ENCODE measurements at regions not wholly inside any gene's neighbourhood (a gene's known extent, or its start where the extent isn't known, plus 50 kb on each side); places are given as distances from the start of the nearest gene placed in this dataset.

GRCh38 chr12:98360401-98360800, 155.0 kb upstream of the TMPO start:
- no peak for TF ChIP-seq ARNT (IDR thresholded peaks at IDR 0.05)
- no peak for TF ChIP-seq HDGF (IDR thresholded peaks at IDR 0.05; ENCODE audit: borderline replicate concordance)
- no peak for TF ChIP-seq FOXK2 (IDR thresholded peaks at IDR 0.05)
- no peak for TF ChIP-seq L3MBTL2 (conservative IDR thresholded peaks at IDR 0.05)
- no peak for TF ChIP-seq ELF4 (IDR thresholded peaks at IDR 0.05)
- no peak for TF ChIP-seq SUZ12 (IDR thresholded peaks at IDR 0.05)
- no peak for TF ChIP-seq SP1 (IDR thresholded peaks at IDR 0.05)
- no peak for TF ChIP-seq FOXM1 (IDR thresholded peaks at IDR 0.05; ENCODE audit: borderline replicate concordance)
- TF ChIP-seq PKNOX1 (IDR thresholded peaks at IDR 0.05): no peak
- TF ChIP-seq LEF1 (IDR thresholded peaks at IDR 0.05; ENCODE audit: borderline replicate concordance): no peak
- no peak for TF ChIP-seq ZNF384 (IDR thresholded peaks at IDR 0.05)
- no peak for TF ChIP-seq FOXA1 (IDR thresholded peaks at IDR 0.05)
- TF ChIP-seq TARDBP (IDR thresholded peaks at IDR 0.05): no peak
- TF ChIP-seq BHLHE40 (IDR thresholded peaks at IDR 0.05; ENCODE audit: borderline replicate concordance): no peak
